Skeletal muscle tissue (tissue), 3 donors: ENCODE measurements at regions not wholly inside any gene's neighbourhood (a gene's known extent, or its start where the extent isn't known, plus 50 kb on each side); places are given as distances from the start of the nearest gene placed in this dataset.

Experiments
- H3K27ac ChIP-seq: one replicate; pipeline ENCODE4 v1.7.0; 2013; ENCODE audit warnings: mild to moderate bottlenecking, low read depth, low read length, inconsistent platforms
- H3K27me3 ChIP-seq, 3 donors: one replicate each; pipeline ENCODE4 v1.7.0; 2013; ENCODE audit warnings: low read length in 3 of 3; ENCODE audit not compliant: control insufficient read depth in 3 of 3, insufficient read depth in 3 of 3
- H3K36me3 ChIP-seq, 3 donors: one replicate each; pipeline ENCODE4 v1.7.0; 2013; ENCODE audit warnings: low read length in 3 of 3; ENCODE audit not compliant: control insufficient read depth in 3 of 3, insufficient read depth in 3 of 3
- H3K4me1 ChIP-seq, 3 donors: one replicate each; pipeline ENCODE4 v1.7.0; 2013; ENCODE audit warnings: low read length in 3 of 3, mild to moderate bottlenecking in 3 of 3; ENCODE audit not compliant: control insufficient read depth in 3 of 3, insufficient read depth in 3 of 3
- H3K4me3 ChIP-seq, 3 donors: one replicate each; pipeline ENCODE4 v1.7.0; 2013; ENCODE audit warnings: low read length in 3 of 3
- H3K9ac ChIP-seq, 3 donors: one replicate each; pipeline ENCODE4 v1.7.0; 2013; ENCODE audit warnings: low read length in 3 of 3, mild to moderate bottlenecking in 3 of 3, moderate library complexity in 2 of 3, low read depth in 1 of 3
- H3K9me3 ChIP-seq, 3 donors: one replicate each; pipeline ENCODE4 v1.7.0; 2013; ENCODE audit warnings: low read length in 3 of 3; ENCODE audit not compliant: control insufficient read depth in 3 of 3
- donor health status: Osteomylitis.

DNA sequence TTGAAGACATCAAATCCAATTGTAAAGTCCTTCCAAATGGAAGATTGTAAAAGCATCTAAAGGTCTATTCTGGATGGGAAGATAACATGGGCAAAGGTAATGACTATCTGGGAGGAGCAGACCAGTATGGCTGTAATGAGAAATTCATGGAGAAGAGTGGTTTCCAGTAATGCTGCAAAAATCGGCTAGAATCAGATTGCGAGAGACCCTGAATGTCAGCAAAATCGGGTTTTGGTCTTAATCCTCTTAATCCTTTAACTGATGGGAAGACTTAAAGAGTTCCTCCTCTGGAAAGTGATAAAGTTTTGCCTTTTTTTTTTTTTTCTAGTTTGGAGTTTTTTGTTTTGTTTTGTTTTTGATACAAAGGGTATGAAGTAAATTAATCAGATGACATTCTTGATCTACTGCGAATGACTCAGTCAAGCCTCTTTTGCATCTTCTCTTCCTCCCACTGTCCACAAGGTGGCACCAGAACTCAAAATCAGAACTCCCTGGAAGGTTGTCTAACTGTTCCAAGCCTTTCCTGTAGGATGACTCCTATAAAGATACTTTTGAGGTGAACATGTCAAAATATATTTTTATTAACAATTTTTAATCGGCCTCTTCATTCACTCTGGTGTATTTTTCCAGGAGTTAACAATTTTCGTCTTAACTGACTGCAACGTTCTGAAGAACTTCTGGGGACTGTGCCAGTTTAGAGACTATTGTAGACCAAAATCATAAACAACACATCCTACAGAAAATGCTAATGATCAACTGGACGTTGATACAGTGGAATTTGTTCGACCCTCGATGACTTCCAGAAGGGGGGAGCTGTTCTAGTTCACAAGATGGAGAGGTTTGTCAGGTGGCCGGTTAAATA lies 213.3 kb upstream of the MIR17HG start:
- Histone ChIP-seq H3K9ac (no peak overlapping the region), H3K9me3 (no peaks in the 10 kb centered on the region), H3K27me3 (peaks cover 0 to 2% (median 0%) of the 10 kb centered on the region in 3 donors), H3K27ac (no peak overlapping the region), H3K4me3 (no peak overlapping the region), H3K4me1 (no peaks in the 10 kb centered on the region), H3K36me3 (no peaks in the 10 kb centered on the region)

DNA sequence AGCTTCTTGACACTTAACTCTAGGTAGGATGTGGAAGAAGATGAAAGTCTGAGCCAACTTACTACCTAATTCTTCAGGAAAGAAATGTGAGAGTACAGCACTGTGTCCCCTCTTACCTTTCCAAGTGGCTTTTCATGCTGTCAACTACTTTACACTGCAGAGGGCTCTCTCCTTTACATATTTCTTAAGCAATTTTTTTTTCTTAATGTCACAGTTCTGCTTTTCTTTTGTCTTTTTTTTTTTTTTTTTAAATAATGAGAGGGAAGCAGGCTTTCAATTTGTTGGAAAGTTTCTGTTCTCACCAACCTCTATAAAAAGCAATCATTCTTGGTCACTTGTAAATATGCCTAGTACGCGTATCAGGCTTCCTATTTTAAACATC lies 212.7 kb upstream of the MIR17HG start:
- H3K9me3 ChIP-seq = no peaks in the 10 kb centered on the region
- no peak overlapping the region for H3K27ac ChIP-seq
- no peaks in the 10 kb centered on the region for H3K36me3 ChIP-seq
- no peak overlapping the region for H3K9ac ChIP-seq
- H3K4me3 ChIP-seq = no peak overlapping the region
- H3K27me3 ChIP-seq = peaks cover 0 to 2% (median 0%) of the 10 kb centered on the region in 3 donors
- H3K4me1 ChIP-seq = no peaks in the 10 kb centered on the region

- H3K4me1 ChIP-seq = no peaks in the 10 kb centered on the region
- no peaks in the 10 kb centered on the region for H3K36me3 ChIP-seq
- peaks cover 0 to 2% (median 0%) of the 10 kb centered on the region in 3 donors for H3K27me3 ChIP-seq
- H3K9ac ChIP-seq = no peak overlapping the region
- H3K9me3 ChIP-seq = no peaks in the 10 kb centered on the region
- H3K4me3 ChIP-seq = no peak overlapping the region
- H3K27ac ChIP-seq = no peak overlapping the region
Measured at GRCh38 chr13:91135376-91135775, 212.1 kb upstream of the MIR17HG start.

DNA sequence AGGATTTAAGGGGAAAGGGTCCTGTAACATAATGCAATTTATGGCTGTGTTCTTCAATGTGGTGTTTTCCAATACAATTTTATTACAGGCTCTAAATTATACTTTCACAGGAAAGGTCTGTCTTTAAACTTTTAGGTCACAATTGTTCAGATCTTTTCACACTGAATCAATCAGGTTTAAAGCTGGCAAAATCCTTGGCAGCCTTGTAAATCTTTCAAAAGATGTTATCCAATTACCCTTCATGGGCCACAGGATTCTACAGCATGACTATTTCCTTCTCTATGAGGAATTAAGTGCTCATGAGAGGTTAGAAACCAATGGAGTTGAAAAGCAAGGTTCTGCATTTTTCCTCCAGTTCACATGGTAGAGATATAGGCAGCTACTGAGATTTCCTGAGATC lies 211.5 kb upstream of the MIR17HG start:
- H3K27ac ChIP-seq = no peak overlapping the region

DNA sequence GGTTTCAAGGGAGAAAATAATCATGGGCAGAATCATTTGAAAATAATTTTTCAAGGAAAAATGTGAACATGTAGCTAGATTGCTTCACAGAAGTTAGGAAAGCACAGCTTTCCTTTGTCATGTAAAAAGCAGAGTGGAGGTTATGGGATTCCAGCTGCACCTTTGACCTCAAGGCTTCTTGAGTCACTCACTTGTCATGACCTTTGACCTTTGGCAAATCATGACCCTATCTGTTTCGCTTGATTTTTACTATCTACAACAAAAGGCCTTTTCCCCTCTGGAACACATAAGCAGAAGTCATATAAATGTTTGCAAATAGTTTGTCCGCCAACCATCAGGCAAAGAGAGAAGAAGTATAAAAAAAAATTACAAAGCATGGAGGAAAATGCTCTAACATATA lies 210.7 kb upstream of the MIR17HG start:
- H3K9me3 ChIP-seq = no peaks in the 10 kb centered on the region
- peaks cover 0 to 6% (median 0%) of the 10 kb centered on the region in 3 donors for H3K27me3 ChIP-seq
- H3K4me1 ChIP-seq = no peaks in the 10 kb centered on the region
- no peak overlapping the region for H3K27ac ChIP-seq
- H3K36me3 ChIP-seq = no peaks in the 10 kb centered on the region
- H3K4me3 ChIP-seq = no peak overlapping the region
- no peak overlapping the region for H3K9ac ChIP-seq

More for the DNA sequence above, 211.5 kb upstream of the MIR17HG start:
- no peaks in the 10 kb centered on the region for H3K9me3 ChIP-seq
- H3K4me3 ChIP-seq = no peak overlapping the region
- no peak overlapping the region for H3K9ac ChIP-seq
- no peaks in the 10 kb centered on the region for H3K4me1 ChIP-seq
- H3K27me3 ChIP-seq = peaks cover 0 to 2% (median 0%) of the 10 kb centered on the region in 3 donors
- no peaks in the 10 kb centered on the region for H3K36me3 ChIP-seq

DNA sequence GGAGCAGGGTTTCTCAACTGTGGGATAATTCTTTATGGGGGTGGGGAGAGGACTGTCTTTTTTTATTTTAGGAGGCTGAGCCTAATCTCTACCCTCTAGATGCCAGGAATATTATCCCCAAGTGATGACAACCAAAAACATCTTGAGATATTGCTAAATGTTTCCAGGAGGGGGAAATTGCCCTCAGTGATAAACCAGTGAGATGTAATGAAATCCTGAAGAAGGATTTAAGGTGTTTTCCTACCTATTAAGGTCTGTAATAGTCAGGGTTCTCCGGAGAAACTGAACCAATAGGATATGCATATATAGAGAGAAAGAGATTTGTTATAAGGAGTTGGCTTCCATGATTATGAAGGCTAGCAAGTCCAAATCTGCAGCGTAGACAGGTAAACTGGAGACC lies 208.3 kb upstream of the MIR17HG start:
- H3K36me3 ChIP-seq = no peaks in the 10 kb centered on the region
- no peak overlapping the region for H3K4me3 ChIP-seq
- H3K9ac ChIP-seq = no peak overlapping the region

DNA sequence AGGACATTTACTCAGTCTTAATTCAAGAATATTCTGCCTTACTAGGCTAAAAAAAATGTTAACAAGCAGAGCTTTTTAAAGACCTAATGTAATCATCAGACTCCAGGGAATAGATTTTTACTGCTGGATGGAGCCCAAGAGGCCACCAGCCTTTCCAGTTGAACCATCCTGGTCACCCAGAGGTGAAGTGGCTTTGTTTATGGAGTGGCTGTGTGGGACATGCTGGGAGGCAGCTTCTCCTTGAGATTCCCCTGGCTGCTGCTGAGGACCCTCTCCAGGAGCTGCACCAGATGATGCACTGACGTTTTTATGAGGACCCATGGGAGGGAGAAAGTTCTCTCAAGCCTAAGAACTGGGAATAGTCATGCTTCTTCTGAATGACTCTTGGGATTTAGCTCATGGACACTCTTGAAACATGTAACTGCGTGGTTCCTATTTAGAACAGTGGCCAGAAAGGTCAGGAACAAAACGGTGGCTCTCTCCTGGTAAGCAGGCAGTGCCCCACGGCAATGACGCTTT lies 205.9 kb upstream of the MIR17HG start:
- Histone ChIP-seq H3K27me3 (peaks cover 0 to 6% (median 0%) of the 10 kb centered on the region in 3 donors), H3K9me3 (no peaks in the 10 kb centered on the region), H3K4me3 (no peak overlapping the region), H3K9ac (no peak overlapping the region), H3K36me3 (no peaks in the 10 kb centered on the region), H3K4me1 (peaks cover 4 to 6% (median 4%) of the 10 kb centered on the region in 3 donors), H3K27ac (no peak overlapping the region)

More for the DNA sequence above, 208.3 kb upstream of the MIR17HG start:
- Histone ChIP-seq H3K27ac (no peak overlapping the region), H3K4me1 (peaks cover 3 to 4% (median 3%) of the 10 kb centered on the region in 3 donors), H3K27me3 (peaks cover 0 to 6% (median 0%) of the 10 kb centered on the region in 3 donors), H3K9me3 (no peaks in the 10 kb centered on the region)

DNA sequence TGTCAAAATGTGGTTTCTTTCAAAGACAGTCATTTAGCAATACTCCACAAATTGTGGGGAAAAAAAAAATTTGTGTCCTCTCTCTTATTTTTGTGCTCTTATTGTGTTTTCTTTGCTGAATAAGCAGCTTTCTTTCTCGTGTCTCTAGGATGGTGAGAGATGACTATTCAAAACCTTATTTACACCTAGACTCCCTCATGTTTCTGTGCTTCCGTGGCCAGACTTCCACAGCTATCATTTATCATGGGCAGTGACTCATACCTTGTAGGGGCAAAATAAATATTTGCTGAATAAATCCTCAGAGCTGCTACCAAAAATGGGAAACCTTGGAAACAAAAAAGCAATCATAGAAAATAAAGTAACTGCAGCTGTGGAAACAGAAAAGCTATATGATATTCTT lies 204.9 kb upstream of the MIR17HG start:
- H3K27me3 ChIP-seq = peaks cover 0 to 6% (median 0%) of the 10 kb centered on the region in 3 donors
- no peak overlapping the region for H3K27ac ChIP-seq
- H3K4me1 ChIP-seq = peaks cover 4 to 6% (median 4%) of the 10 kb centered on the region in 3 donors
- no peak overlapping the region for H3K4me3 ChIP-seq
- no peaks in the 10 kb centered on the region for H3K9me3 ChIP-seq
- H3K36me3 ChIP-seq = no peaks in the 10 kb centered on the region
- no peak overlapping the region for H3K9ac ChIP-seq

- Histone ChIP-seq H3K27me3 (peaks cover 0 to 4% (median 0%) of the 10 kb centered on the region in 3 donors), H3K9me3 (no peaks in the 10 kb centered on the region), H3K4me1 (peaks cover 4 to 6% (median 4%) of the 10 kb centered on the region in 3 donors), H3K9ac (no peak overlapping the region), H3K4me3 (no peak overlapping the region), H3K27ac (no peak overlapping the region), H3K36me3 (no peaks in the 10 kb centered on the region)
Measured at GRCh38 chr13:91144054-91144453, 203.4 kb upstream of the MIR17HG start.

DNA sequence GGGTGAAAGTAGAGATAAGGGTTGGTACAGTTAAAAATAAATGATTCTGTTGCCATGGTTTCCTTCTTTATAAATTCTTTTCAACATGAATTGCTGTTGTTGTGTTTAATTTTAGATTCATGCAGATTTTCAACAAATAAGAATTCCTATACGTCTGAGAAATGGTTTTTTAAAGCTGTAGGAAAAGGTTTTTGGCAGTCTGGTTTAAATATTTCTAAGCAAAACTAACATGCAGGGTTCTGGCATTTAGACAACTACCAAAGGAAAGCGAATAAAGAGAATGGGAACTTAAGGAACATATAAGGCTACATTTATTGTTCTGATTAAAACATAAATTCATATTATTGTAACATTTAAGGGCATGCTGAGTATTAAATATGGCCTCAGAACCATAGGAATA lies 203.0 kb upstream of the MIR17HG start:
- Histone ChIP-seq H3K27me3 (peaks cover 0 to 4% (median 0%) of the 10 kb centered on the region in 3 donors), H3K4me1 (peaks cover 4 to 6% (median 4%) of the 10 kb centered on the region in 3 donors), H3K27ac (no peak overlapping the region), H3K9ac (no peak overlapping the region), H3K36me3 (no peaks in the 10 kb centered on the region), H3K9me3 (no peaks in the 10 kb centered on the region), H3K4me3 (no peak overlapping the region)
